NCI-H82 (cell line): ENCODE measurements at regions not wholly inside any gene's neighbourhood (a gene's known extent, or its start where the extent isn't known, plus 50 kb on each side); places are given as distances from the start of the nearest gene placed in this dataset.

ENCODE experiments used
- DNase-seq: peaks from one replicate; lab custom pipeline; 2025; lab: John Stamatoyannopoulos, UW

DNA sequence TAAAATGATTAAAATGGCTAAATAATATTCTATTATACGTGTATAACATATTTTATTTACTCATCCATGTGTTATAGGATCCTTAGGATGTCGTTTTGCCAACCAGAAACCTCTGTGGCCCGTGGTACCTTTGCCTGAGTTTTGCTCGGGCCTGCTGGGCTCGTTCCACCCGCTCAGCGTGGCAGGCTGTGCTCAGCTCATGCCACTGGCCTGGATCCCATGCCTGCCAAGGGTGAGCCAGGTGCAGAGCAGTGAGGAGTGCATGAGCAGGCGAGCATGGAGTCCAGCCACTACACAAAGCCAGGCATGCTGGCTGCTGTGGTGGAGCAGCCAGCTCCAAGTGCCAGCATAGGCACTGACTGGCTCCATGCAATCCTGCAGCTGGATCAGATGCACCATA, 417.2 kb downstream of the TTLL7 start:
- DNase-seq: no peak

- no peak for DNase-seq
Observed at GRCh38 chr1:83574791-83575190, 424.1 kb downstream of the TTLL7 start.

- no peak for DNase-seq
Observed at GRCh38 chr1:83573776-83574175, 425.2 kb downstream of the TTLL7 start.

GRCh38 chr1:83571536-83571935, 427.4 kb downstream of the TTLL7 start:
- no peak for DNase-seq

DNA sequence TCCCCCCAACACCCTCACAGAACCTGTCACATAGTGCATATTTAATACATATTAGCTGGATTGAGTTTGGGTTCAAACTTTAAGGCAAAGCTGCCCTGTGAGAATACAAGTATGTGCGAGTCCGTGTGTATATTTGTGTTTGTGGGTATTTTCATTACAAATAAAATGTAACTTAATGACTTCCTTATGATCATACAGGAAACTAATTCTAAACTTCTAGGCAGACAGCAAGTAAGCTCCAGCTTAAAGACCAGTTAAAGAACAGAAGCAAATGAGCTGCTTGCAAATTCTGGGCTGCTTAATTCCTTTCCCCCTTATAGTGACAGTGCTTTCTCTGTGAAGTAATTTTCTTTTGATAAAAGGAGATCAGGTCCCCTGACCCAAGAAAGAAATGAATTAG, 437.6 kb downstream of the TTLL7 start:
- DNase-seq: no peak

GRCh38 chr1:83559129-83559840, 439.6 kb downstream of the TTLL7 start:
- DNase-seq: no peak

GRCh38 chr1:83555871-83556270, 443.1 kb downstream of the TTLL7 start:
- no peak for DNase-seq

DNA sequence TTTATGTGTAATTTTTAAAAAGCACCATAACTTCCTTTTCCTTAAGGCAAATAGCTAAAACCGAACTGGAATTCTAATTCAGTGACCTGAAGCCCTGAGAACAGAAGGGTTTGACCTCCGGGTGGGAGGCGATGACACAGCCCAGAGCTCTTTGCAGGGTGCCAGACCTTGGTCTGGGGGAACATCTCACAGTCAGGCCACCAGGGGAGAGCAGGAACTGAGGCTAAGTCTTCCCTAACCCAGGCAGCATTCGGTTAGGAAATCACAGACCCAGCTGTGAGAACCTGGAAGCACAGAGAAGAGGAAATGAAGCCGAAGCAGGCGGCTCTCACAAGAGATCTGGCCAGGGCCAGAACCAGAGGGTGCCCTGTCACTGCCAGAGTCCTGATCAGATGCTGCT, 444.8 kb downstream of the TTLL7 start:
- no peak for DNase-seq

DNA sequence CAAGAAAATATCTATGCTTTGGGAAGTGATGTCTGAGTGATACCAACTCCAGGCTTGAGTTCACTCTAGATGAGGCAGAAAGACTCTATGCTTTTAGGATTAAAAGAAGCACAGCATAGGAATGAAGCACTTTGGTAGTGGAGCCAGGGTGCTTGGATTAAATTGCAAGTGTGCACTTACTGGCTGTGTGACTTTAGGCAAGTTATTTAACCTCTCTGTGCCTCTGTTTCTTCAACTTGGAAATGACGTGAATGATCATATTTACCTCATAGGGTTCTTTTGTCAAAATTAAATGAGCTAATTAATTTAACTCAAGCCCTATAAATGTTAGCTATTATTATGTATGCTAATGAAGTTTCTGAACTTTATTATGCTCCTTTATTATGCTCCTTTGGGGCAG, 446.1 kb downstream of the TTLL7 start:
- no peak for DNase-seq

DNA sequence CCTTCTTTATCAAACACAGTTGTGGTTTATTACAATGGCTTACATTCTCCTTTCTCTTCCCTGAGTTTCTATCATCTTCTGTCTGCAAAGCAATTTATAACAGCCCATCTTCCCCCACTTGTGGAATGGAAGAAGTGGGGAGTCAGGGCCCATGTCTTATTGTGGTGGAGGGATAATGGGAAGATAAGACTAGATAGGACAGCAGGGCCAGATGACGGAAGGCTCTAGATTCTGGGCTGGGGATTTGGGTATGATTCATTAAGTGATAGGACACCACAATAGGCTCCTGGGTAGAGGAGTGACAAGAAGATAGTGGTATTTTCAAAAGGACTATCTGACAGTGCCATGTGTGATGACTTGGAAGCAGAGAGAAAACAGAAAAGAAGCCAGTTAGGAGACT, 450.6 kb downstream of the TTLL7 start:
- no peak for DNase-seq

DNA sequence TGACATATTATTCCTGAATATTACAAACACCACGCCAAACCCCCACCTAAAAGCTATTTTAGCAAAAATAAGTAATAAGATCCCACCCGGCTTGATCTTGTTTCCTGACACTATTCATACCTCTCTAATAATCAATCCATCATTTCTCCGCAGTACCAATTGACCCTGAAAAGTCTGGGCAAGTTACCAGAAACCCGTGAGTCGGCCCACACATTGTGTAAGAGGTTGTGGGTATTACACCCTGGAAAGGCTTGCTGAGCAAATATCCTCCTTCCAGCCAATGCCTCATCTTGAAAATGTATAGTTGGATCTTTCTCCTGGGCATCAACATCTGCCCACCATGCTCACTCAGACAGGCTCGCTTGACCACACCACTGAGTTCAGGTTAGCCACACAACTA, 451.0 kb downstream of the TTLL7 start:
- DNase-seq: no peak

DNA sequence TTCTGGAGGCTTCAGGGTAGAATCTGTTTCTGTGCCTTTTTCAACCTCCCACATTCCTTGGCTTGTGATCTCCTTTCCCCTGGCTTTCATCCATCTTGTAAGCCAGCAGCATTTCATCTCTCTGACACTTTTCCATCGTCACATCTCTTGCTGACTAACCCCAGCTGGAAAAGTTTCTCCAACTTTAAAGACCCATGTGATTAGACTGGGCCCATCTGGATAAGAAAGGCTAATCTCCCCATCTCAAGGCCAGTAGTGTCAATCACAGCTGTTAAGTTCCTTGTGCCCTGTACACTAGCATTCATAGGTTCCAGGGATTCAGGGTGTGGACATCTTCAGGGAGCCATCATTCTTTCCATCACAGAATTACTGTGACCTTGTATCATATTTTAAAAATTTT, 452.1 kb downstream of the TTLL7 start:
- peak; percentile 87 for DNase-seq

DNA sequence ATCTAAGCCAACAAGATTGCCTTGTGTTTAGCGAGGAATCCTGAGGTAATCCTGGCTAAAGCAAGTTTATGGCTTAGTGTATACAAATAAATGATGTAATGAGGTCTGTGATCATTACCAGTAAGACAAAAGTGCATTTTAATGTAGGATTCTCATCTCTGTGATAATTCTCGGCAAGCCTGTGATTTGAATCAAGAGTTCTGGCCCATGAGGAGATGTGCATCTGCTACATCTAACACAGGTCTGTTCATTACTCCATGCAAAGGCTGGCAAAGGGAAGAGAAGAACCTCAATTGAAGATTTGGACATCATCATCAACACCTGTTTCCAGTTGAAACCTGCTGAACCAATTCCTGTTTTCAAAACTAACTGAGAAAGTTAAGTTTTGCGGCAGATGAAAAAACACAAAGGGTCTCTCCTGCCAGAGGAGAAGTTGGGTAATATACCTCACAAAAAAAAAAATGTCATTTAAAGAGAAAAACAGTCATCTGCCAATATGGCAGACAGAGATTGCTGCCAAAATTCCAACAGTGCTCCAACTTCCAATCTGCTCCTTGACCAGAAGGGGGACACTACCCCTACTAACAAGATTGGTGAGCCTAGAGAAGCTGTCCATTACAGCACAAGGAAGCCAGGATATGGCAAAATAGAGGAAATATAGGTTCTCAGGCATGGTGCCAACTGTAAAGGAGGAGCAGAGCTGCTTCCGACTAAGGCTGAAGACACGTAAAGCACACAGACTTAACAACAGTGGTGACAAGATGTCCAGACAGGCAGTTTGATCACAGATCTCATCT, 453.7 kb downstream of the TTLL7 start:
- peak; percentile 29 for DNase-seq

DNA sequence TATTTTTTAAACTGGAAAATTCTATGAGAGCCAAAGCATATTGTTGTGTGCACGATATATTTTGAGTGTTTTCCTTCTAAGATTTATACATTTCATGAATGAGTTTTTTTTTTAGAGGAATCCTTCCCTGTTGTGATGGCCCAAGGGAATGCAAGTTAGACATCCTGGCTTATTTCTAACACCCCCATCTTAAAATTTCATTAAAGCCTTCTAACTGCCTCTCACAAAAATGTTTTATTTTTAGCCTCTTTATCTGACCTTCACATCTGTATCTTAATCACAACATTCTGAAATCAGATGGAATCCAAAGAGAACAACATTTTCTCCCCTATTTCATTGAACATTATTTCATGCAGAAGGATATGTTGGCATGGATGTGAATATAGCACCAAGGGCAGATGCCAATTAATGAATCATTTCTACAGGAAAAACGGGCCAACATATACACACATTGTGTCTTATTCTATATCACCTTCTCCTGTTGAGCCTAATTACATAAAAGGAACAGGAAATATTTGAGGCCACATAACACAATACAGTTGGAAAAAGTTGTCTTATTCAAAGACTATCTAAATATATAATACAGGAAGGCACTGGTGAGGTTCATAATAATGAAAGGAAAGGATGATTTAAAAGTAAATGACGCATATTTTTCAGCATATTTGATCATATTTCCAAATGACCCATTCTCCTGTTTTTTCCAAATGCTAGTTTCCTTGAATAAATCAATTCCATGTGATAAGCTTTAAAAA, 455.5 kb downstream of the TTLL7 start:
- no peak for DNase-seq

DNA sequence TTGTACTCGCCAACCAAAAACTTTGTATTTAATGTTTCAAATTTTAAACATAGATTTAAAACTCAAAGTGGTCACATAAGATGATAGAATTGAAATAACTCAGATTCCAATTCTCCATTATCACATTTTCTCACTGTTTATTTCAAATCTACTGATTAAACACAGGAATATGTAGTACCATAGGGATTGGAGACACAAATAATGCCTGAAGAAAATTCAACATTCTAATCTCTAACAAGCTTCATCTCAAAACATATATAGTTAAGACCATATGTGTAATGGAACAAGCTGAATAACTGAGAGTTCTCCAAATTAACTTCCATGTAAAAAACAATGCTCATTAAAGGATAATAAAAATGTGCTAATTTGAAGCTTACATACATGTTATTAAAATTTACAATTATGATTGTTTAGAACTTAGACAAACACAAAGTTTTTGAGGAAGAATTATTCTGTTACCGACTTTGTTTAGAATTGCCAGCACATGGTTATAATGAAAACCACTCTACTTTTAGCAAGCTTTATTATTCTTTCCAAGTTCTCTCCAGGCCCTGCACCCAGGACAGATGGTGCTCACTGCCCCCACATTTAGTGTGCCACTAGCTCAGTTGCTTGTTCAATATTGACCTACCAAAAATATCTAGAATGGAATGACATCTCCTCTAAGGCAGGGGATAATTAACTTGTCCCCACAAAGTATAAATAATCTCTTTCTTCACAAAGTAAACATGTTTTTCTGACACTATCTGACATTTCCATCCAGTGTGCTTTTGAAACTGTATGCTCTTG, 467.2 kb downstream of the TTLL7 start:
- DNase-seq: no peak

- no peak for DNase-seq
Observed at GRCh38 chr1:83530506-83530905, 468.4 kb downstream of the TTLL7 start.

GRCh38 chr1:83527987-83528386, 470.9 kb downstream of the TTLL7 start:
- no peak for DNase-seq

DNA sequence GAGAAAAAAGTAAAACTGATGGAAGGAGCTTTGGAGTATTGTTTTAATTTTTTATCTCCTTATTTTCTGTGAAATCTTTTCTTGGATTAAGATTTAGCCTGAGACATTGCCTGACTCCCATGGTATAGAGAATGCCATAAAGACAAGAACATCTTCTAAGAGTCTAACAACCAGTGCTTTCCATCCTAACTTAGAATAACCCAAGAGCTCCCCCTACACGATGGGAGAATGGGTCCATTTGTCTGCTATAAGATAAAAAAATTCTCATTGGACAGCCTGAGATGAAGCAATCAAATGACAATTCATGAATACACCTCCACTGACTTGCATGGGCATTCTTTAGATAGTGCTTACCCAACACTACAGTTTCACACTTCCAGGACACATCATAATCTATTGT, 478.1 kb downstream of the TTLL7 start:
- DNase-seq: no peak

DNA sequence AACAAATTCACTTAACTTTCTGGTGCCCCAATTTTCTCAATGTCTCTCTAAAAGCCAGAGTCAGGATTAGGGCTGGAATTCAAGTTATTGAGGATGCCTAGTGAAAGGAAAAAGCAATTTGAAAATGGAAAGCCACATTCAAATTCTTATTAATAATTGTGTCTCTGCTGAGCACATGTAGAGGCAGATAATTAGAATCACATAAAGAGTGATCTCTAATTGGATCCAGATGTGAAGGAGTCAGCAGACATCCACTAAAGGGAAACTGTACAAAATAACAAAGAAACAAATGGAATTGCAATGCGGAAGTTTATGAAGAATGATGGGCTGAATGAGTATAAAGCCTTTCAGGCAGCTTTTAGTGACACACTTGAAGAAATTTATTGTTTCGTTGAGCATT, 482.6 kb downstream of the TTLL7 start:
- no peak for DNase-seq

GRCh38 chr1:83515578-83516154, 483.3 kb downstream of the TTLL7 start:
- DNase-seq: no peak

DNA sequence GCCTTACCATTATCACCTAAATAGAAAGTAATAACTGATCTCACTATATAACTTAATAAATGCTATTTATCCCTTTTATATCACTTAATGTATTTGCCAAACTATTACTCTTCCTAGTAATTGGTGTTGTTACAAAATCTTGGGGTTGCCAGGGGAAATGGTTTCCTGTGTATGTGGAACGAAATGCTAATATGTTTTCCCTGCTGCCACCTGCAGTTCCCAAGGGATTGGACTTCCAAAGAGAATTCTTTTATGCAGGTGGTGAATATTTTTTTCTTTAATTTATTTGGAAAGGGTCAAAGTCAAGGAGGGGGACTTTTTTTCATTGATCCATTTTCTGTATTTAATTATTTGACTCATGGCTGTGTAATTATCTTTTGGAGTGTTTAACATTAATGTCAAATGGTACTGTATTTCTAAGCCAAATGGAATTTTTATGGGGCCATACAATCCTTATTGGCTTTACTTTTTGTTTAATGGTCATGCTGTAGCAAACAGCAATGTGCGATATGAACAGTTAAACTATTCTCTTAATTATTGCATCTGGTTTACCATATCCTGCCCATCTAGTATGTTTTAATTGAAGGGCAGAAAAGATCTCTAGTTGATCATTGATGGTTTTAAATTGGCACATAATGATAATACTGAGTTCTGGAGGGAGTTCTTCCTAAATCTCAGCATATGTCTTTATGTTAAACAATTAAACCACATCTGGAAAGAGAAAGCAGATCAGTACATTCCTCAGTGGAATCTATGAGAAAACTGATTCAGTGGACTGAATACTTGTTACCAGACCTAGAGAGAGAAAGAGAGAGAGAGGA, 486.3 kb downstream of the TTLL7 start:
- no peak for DNase-seq
